Lower leg skin (tissue), 4 donors: ENCODE measurements at regions not wholly inside any gene's neighbourhood (a gene's known extent, or its start where the extent isn't known, plus 50 kb on each side); places are given as distances from the start of the nearest gene placed in this dataset.

Source experiments
- DNase-seq, 2 donors: peaks; one replicate each; pipeline ENCODE4 v3.0.0-alpha.2; 2019; ENCODE audit warnings: low spot score in 2 of 2
- H3K4me3 ChIP-seq: fragments of 200-600 bp; sonication (generic); 2 replicates; pipeline ENCODE4 v1.5.1; 2017; ENCODE audit warnings: mild to moderate bottlenecking, low read depth; ENCODE audit not compliant: poor library complexity, severe bottlenecking
- POLR2A ChIP-seq, 2 donors: fragments of 450-650 bp; IDR thresholded peaks; one replicate each; pipeline ENCODE4 v1.6.1; 2016 to 2017; ENCODE audit warnings: antibody characterized with exemption in 2 of 2, mild to moderate bottlenecking in 1 of 2, moderate library complexity in 1 of 2
- WGBS, 2 donors: methylation state at CpG; one replicate each; pipeline ENCODE4 v1.1.5; 2018; 5-methylcytosine and 5-hydroxymethylcytosine counted together
- intact Hi-C: fragments of 100-400 bp; cut with DNase I; formaldehyde crosslinking; loops from one replicate; pipeline ENCODE4 v1.15.0; 2023; ENCODE audit warnings: low total_unique reads
- TF ChIP-seq, protein P1 (sequence below), 3 donors: fragments of 450-650 bp; IDR thresholded peaks; one replicate each; pipeline ENCODE4 v1.5.1; 2016; ENCODE audit warnings: antibody characterized with exemption in 3 of 3, mild to moderate bottlenecking in 3 of 3, moderate library complexity in 2 of 3

DNA sequence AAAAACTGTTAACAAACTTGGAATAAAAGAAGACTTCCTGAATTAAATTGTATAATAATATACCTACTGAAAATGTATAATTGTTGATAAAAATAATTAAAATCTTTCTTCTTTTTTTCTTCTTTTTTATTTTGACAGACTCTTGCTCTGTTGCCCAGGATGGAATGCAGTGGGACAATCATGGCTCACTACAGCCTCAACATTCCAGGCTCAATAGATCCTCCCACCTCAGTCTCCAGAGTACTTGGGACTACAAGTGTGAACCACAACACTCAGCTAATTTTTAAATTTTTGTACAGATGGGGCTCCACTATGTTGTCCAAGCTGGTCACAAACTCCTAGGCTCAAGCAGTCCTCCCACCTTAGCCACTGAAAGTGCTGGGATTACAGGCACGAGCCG, 1063.8 kb upstream of the CNTN5 start:
- 37 to 95% methylated on average over 2 of the region's 2 CpGs for WGBS, 2 donors
- no peak for DNase-seq
- no peak overlapping the region for H3K4me3 ChIP-seq
- intact Hi-C loops: no loop called here
- TF ChIP-seq, protein P1, sequence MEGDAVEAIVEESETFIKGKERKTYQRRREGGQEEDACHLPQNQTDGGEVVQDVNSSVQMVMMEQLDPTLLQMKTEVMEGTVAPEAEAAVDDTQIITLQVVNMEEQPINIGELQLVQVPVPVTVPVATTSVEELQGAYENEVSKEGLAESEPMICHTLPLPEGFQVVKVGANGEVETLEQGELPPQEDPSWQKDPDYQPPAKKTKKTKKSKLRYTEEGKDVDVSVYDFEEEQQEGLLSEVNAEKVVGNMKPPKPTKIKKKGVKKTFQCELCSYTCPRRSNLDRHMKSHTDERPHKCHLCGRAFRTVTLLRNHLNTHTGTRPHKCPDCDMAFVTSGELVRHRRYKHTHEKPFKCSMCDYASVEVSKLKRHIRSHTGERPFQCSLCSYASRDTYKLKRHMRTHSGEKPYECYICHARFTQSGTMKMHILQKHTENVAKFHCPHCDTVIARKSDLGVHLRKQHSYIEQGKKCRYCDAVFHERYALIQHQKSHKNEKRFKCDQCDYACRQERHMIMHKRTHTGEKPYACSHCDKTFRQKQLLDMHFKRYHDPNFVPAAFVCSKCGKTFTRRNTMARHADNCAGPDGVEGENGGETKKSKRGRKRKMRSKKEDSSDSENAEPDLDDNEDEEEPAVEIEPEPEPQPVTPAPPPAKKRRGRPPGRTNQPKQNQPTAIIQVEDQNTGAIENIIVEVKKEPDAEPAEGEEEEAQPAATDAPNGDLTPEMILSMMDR (IDR thresholded peaks at IDR 0.05): no peak
- TF ChIP-seq POLR2A (IDR thresholded peaks at IDR 0.05): no peak

DNA sequence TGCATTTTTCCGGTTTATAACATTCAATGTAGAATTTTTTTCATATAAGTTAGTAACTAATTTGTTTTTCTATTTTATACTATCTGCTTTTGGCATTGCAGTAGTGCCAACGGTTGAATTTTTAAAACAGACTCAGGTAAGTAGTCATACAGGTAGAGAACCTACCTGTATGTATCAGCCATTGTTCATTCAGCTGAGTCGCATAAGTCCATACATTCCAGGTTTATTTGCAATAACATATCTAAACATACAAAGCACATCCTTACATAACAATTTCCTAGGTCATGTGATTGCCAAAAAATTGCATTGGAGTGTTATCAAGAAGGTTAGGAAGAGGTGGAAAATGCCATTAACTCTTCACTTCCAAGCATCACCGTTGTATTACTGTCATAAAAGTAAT, 1059.3 kb upstream of the CNTN5 start:
- WGBS, 2 donors: 77 to 85% methylated on average over 4 of the region's 4 CpGs
- TF ChIP-seq, protein P1 (IDR thresholded peaks at IDR 0.05): no peak
- no peak for TF ChIP-seq POLR2A (IDR thresholded peaks at IDR 0.05)
- H3K4me3 ChIP-seq: no peak overlapping the region
- DNase-seq: no peak
- intact Hi-C loops: no loop called here

DNA sequence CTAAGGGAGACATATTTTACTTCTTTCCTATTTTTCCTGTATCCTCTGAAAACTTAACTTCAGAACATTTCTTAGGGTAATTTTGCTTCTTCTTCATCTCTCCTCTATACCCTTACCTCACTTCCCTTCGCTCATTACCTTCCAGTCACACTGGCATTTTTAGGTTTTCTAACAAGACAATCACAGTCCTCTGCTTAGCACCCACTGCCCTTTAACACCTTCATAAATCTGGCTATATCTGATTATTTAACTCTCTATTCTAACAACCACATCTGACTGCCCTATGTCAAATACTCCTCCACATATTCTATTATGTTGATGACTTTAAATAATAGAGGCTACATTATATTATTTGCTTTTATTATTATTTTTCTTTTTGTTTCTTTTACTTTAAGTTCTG, 1058.0 kb upstream of the CNTN5 start:
- H3K4me3 ChIP-seq: no peak overlapping the region
- TF ChIP-seq, protein P1 (IDR thresholded peaks at IDR 0.05): no peak
- 0 to 83% methylated on average over 1 of the region's 1 CpG for WGBS, 2 donors
- intact Hi-C loops: no loop called here
- no peak for DNase-seq

DNA sequence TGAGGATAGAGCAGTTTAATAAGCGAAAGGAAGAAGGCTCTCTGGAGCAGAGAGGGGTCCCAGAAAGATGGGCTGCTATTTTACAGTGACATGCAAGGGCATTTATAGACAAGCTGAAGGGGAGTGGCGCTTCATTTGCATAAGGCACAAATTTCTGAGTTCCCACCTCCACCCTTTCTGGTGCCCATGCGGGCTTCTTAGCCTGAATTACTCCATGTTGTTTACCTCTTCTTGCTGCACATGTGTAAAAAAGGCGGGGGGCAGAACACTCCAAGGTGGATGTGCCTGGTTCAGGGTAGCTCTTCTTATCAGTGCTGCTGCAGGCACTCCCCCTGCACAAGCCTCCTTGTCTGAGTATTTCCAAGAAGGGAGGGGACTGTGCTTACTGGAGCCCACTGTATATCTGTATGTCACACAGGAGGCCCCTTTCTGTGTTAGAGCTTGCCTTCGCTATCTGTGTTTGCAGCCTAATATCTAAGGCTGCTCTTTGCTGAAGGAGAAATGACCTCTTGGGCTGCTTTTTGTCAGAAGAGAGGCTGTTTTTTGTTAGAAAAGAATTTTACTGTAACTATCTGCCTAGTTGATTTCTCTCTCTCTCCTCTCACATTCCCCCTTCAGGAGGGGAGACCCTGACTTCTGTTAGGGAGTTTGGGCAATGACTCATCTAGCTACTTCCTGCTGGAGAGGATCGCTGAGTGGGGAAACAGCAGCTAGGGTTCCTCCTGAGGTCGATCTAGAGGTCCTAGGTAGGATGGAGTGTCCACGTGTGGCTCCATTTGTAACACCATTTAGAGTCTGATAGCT, 1057.0 kb upstream of the CNTN5 start:
- no peak overlapping the region for H3K4me3 ChIP-seq
- intact Hi-C loops: no loop called here
- no peak for TF ChIP-seq POLR2A (IDR thresholded peaks at IDR 0.05)
- TF ChIP-seq, protein P1 (IDR thresholded peaks at IDR 0.05): no peak
- WGBS, 2 donors: 74 to 79% methylated on average over 8 of the region's 8 CpGs
- DNase-seq: no peak

DNA sequence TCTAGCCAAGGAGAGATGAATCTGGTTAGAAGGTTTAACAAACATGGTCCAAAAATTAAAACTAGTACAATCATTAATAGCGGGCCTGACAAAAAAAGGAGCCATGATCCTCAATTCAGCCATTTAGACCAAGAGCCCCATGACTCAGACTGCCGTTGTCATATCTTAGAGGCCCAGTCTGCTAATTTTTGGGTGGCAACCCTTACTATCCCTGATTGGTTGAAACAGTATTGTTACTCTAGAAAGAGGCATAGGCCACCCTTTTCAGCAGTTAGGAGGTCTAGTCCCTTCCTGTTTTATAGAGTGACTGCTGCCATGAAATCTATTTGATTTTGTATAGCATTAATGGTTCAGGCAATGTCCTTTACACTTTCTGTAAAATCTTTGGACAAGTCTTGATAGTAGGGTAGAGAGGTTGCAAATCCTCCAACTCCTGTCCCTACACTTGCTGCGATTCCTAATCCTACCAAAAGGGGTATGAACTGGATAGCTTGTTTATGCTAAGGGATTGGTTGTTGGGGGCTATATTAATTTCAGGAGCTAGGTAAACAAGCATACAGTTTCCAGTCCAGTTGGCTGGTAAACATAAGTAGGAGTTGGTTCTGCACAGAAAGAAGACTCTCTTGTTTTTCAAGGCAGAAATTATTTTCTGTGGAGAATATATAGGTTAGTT, 1056.3 kb upstream of the CNTN5 start:
- intact Hi-C loops: no loop called here

More for the DNA sequence above, 1056.3 kb upstream of the CNTN5 start:
- 85 to 97% methylated on average over 3 of the region's 3 CpGs for WGBS, 2 donors
- no peak for DNase-seq
- no peak for TF ChIP-seq POLR2A (IDR thresholded peaks at IDR 0.05)
- TF ChIP-seq, protein P1 (IDR thresholded peaks at IDR 0.05): no peak
- no peak overlapping the region for H3K4me3 ChIP-seq
